GM21390 (cell line): ENCODE measurements at regions not wholly inside any gene's neighbourhood (a gene's known extent, or its start where the extent isn't known, plus 50 kb on each side); places are given as distances from the start of the nearest gene placed in this dataset.

Source experiments
- ATAC-seq: cut with Tn5 transposase; IDR thresholded peaks from one replicate; pipeline ENCODE4 v1.9.1; 2021; ENCODE audit not compliant: unreplicated experiment

DNA sequence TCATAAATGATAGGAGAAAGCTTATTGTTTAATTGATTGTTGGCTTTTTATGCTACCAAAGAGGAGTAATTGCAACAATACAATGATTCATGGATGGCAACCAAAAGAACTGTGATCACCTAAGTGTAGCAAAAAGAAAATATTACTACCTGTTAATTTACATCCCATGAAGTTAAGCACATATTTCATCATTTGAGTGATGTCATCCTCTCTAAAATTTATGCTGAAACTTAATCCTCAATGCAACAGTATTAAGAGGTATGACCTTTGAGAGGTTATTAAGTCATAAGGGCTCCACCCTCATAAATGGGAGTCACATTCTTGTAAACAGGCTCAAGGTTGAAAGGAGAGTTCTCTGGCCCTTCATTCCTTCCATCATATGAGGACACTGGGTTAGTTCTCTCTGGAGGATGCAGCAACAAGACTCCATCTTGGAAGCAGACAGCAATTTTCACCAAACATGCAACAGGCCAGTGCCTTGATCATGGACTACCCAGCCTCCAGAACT, 190.6 kb upstream of the GRIK2 start:
- ATAC-seq = no peak

DNA sequence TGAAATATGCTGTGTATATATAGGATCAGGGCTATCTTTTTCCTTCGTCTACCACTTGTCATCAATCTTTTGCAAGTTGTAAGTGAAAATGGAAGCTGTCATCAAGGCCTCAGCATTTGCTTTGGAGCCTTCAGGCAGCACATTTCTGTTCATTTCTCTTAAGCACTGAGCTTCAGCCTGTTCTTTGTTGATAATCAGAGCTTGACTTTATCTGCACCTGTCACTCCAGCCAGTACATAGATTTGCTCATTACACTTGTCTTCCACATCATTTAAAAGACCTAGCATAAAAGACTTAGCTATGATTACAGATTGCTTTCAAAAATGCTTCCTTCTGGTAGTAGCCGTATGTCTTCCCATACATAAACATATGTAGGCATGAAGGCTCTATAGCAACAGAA, 189.8 kb upstream of the GRIK2 start:
- ATAC-seq = no peak

- ATAC-seq = no peak
Observed at GRCh38 chr6:101208152-101208551, 185.4 kb upstream of the GRIK2 start.

- no peak for ATAC-seq
Observed at GRCh38 chr6:101212640-101213039, 180.9 kb upstream of the GRIK2 start.

DNA sequence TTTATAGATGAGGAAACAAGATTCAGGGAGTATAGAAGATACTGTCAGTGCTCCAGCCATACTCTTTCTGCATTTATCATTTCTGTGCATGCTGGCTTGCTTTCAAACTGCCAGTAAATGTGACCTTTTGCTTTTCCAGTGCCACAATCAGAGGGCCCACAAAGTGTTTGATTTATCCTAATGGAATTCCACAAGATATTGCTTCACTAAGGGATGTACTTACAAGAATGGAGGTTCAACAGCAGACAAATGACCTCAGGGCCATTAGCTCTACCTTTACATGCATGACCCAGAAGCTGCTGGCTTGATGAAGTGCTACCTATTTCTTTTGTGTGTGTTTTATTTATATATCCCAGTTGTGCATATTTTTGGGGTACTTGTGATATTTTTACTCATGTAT, 171.5 kb upstream of the GRIK2 start:
- ATAC-seq = no peak

- ATAC-seq = no peak
Observed at GRCh38 chr6:101224751-101225150, 168.8 kb upstream of the GRIK2 start.

DNA sequence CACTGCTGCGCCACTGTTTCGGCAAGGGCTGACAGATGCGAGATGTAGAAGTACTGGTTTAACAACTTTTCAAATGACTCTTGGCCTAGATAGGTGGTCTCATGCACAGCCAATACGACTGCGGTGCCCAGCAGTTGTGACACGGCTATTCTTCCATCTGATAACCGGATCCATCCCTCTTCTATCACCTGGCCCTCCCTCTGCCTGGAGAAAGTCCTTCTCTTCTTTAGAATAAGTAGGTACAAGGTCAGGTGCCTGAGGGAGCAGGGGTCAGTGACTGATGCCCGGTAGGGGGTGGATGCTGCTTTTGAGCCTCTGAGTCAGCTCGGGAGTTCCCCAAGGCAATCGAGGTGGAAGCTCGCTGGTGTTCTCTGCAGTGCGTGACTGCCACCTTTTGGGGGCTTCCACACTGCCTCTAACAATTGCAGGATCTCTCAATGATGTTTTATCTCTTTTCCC, 166.8 kb upstream of the GRIK2 start:
- ATAC-seq = no peak

DNA sequence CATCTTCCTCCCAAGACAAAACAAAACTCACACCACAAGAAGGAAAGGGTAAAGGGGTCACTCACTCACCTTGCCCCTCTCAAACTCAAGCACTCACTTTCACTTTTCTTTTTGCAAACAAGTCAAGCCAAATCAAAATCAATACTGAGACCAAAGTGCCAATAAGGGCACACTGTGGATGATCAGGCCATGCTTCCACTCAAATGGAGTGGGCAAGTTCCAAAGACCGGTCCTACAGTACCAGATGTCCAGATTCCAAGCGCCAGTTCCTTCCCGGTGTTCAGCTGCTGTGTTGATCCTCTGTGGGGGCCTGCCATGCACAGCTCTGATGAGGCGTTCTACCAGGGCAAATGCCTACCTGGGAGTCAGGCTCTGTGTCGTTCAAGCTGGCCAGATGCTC, 162.6 kb upstream of the GRIK2 start:
- ATAC-seq = no peak

- no peak for ATAC-seq
Observed at GRCh38 chr6:101231606-101232235, 161.8 kb upstream of the GRIK2 start.

DNA sequence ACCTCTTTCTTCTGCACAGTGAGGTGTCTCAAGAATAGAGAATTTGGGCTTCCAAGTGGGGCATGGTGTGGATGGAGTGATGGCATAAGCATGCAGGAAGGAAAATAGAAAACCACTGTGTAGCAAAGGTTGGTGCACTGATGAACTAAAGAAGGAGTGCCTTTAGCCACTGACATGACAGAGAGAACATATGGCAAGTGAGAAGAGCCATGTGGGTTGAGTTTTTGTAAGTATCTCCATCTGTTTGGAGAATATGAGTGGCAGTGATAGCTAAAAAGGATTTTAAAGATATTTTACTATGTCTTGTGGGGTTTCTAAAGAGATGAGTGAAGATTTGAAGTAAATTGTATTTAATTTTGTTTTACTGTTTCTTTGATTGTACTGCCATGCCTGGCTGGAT, 160.5 kb upstream of the GRIK2 start:
- no peak for ATAC-seq

- ATAC-seq = no peak
Observed at GRCh38 chr6:101236709-101237108, 156.8 kb upstream of the GRIK2 start.

DNA sequence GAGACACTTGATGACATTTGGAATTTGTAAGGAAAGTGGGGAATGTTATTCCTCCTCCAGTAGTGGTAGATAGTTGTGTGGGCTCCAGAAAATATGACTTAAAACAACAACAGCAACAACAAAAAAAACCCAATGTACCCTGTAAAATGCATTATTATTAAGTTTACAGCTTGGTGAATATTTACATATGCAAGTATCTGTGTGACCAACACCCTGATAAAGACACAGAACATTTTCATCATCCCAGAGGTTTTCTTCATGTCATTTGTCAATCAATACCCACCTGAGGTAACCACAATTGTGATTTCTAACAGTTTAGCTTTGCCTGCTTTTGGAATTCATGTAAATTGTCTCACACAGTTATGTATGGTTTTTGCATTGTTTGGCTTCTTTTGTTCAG, 152.1 kb upstream of the GRIK2 start:
- ATAC-seq = no peak

- ATAC-seq = no peak
Observed at GRCh38 chr6:101249470-101249869, 144.0 kb upstream of the GRIK2 start.

GRCh38 chr6:101257163-101257562, 136.3 kb upstream of the GRIK2 start:
- ATAC-seq = no peak

DNA sequence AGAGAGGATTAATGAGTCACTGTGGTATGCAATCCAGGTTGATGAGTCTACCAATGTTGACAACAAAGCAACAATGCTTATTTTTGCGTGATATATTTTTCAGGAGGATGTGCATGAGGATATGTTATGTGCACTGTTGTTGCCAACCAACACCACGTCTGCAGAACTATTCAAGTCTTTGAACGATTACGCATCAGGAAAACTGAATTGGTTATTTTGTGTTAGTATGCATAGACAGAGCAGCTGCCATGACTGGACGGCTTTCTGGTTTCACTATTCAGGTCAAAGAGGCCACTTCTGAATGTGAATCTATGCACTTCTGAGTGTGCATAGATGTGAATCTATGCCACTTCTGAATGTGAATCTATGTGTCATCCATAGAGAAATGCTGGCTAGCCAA, 134.0 kb upstream of the GRIK2 start:
- no peak for ATAC-seq

DNA sequence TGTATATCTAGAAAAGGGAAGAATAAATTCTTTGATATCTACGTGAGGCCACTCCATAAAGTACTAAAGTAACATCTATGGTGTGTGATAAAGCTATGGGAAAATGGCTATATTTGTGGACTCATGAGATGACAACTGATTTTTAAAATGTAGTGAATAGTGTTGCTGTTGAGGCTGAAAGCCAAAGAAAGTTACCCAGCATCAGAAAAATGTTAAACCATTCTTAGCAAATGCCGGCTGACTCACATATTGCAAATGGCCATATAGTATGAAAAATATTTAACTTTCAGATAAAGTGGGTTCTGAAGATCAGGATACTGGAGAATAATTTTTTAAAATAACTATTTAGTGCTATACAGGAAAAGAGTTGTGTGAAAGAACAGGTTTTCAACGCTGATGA, 129.9 kb upstream of the GRIK2 start:
- ATAC-seq = no peak

DNA sequence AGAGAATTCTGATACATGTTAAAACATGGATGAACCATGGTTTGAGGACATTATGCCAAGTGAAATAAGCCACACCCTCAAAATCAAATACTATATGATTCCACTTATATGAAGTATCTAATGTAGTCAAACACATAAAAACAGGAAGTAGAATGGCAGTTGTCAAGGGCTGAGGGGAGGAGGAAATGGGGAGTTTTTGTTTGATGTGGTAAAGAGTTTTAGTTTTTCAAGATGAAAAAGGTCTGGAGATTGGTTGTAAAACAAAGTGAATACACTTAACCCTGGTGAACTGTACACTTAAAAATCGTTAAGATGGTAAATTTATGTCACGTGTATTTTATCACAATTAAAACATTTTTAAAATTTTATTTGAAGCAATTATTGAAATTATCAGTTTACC, 127.4 kb upstream of the GRIK2 start:
- no peak for ATAC-seq

DNA sequence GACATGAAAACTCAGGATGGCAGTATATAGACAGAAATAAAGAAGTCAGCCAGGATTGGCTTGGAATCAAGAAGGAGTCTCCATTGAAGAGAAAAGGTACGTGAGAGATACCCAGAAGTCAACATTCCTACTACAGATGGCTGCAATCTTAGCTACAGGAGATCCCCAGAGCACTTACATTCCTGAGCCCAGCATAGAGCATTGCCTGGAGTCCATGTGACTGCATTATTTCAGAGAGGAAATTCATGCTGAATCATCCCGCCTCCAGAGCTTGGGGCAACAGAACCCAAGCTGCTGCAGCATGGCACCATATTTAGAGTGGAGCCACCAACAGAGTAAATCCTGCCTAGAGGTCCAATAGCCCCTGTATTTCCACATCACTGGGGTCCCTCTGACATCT, 125.0 kb upstream of the GRIK2 start:
- ATAC-seq = no peak

GRCh38 chr6:101275251-101275650, 118.3 kb upstream of the GRIK2 start:
- ATAC-seq = no peak

GRCh38 chr6:101276066-101276465, 117.4 kb upstream of the GRIK2 start:
- no peak for ATAC-seq

- ATAC-seq = no peak
Observed at GRCh38 chr6:101279410-101279809, 114.1 kb upstream of the GRIK2 start.

- no peak for ATAC-seq
Observed at GRCh38 chr6:101281266-101281665, 112.2 kb upstream of the GRIK2 start.

- ATAC-seq = no peak
Observed at GRCh38 chr6:101284131-101284530, 109.4 kb upstream of the GRIK2 start.
